ENCODE measurements at regions not wholly inside any gene's neighbourhood (a gene's known extent, or its start where the extent isn't known, plus 50 kb on each side); places are given as distances from the start of the nearest gene placed in this dataset.

- no peaks in the 10 kb centered on the region for H3K4me1 ChIP-seq (ENCODE audit: control insufficient read depth, insufficient read depth, low read length, unreplicated experiment)
- H2AFZ ChIP-seq (ENCODE audit: low read length, unreplicated experiment): no peak overlapping the region
- H3K79me2 ChIP-seq (ENCODE audit: control insufficient read depth, insufficient read depth, low read length, unreplicated experiment): no peaks in the 10 kb centered on the region
- no peaks in the 10 kb centered on the region for H3K27me3 ChIP-seq (ENCODE audit: insufficient read depth, low read length)
- H3K27ac ChIP-seq (ENCODE audit: low read depth, low read length): no peak overlapping the region
- no peaks in the 10 kb centered on the region for H3K36me3 ChIP-seq (ENCODE audit: insufficient read depth, low read length)
- no peak overlapping the region for H3K4me3 ChIP-seq (ENCODE audit: low read depth, low read length)
These were observed 322.5 kb downstream of the CHL1 start for GRCh38 chr3:519026-519425.

- Histone ChIP-seq H3K27ac (ENCODE audit: low read depth, low read length) (no peak overlapping the region), H3K4me1 (ENCODE audit: control insufficient read depth, insufficient read depth, low read length, unreplicated experiment) (no peaks in the 10 kb centered on the region), H3K4me3 (ENCODE audit: low read depth, low read length) (no peak overlapping the region), H3K27me3 (ENCODE audit: insufficient read depth, low read length) (no peaks in the 10 kb centered on the region), H2AFZ (ENCODE audit: low read length, unreplicated experiment) (no peak overlapping the region), H3K79me2 (ENCODE audit: control insufficient read depth, insufficient read depth, low read length, unreplicated experiment) (no peaks in the 10 kb centered on the region), H3K36me3 (ENCODE audit: insufficient read depth, low read length) (no peaks in the 10 kb centered on the region)
These were observed 326.3 kb downstream of the CHL1 start for GRCh38 chr3:522888-523287.

DNA sequence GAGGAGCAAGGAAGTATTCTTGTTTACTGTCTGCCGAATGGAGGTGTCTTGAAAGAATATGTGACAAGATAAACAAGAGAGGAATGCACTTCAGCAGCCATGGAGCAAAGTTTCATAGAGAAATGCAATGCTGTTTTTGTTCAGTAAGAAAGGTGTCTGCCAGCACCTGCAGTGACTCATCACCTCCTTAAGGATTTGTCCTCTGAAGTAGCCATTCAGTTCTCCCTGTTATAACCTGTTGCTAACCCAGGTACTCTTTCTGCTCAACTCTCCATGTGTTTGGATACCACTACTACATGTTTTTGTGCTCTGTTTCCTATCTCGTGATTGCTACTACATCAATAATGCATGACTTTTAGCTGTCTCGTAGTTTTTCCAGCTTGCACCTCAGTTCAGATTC is 328.9 kb downstream of the CHL1 start:
- H3K4me1 ChIP-seq (ENCODE audit: control insufficient read depth, insufficient read depth, low read length, unreplicated experiment): no peaks in the 10 kb centered on the region
- H2AFZ ChIP-seq (ENCODE audit: low read length, unreplicated experiment): no peak overlapping the region
- H3K4me3 ChIP-seq (ENCODE audit: low read depth, low read length): no peak overlapping the region
- no peaks in the 10 kb centered on the region for H3K36me3 ChIP-seq (ENCODE audit: insufficient read depth, low read length)
- no peaks in the 10 kb centered on the region for H3K79me2 ChIP-seq (ENCODE audit: control insufficient read depth, insufficient read depth, low read length, unreplicated experiment)
- no peaks in the 10 kb centered on the region for H3K27me3 ChIP-seq (ENCODE audit: insufficient read depth, low read length)
- H3K27ac ChIP-seq (ENCODE audit: low read depth, low read length): no peak overlapping the region

DNA sequence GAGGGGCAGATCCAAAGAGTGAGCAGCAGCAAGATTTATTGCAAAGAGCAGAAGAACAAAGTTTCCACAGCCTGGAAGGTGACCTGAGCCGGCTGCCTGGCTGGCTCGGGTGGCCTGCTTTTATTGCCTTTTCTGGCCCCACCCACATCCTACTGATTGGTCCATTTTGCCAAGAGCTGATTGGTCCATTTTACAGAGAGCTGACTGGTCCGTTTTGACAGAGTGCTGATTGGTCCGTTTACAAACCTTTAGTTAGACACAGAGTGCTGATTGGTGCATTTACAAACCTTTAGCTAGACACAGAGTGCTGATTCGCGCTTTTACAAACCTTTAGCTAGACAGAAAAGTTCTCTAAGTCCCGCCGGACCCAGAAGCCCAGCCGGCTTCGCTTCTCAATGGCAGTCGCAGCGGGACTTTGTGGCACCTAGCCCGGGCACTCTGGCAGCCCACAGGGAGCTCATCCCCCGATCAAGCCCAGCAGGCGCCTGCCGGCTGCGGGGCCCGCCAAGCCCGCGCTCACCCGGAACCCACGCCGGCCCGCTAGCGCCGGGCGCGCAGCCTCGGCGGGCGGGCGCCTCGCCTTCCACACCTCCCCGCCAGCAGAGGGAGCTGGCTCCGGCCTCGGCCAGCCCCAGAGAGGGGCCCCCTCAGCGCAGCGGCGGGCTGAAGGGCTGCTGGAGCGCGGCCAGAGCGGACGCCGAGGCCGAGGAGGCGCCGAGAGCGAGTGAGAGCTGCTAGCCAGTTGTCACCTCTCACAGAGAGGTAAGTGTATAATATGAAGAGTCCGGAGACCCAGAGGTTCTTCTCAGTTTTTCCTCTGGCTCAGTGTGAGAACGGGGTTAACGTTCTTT is 339.2 kb downstream of the CHL1 start:
- Histone ChIP-seq H3K79me2 (ENCODE audit: control insufficient read depth, insufficient read depth, low read length, unreplicated experiment) (no peaks in the 10 kb centered on the region), H3K4me3 (ENCODE audit: low read depth, low read length) (peak overlapping the region; percentile 81), H3K36me3 (ENCODE audit: insufficient read depth, low read length) (no peaks in the 10 kb centered on the region), H2AFZ (ENCODE audit: low read length, unreplicated experiment) (peak overlapping the region; percentile 43), H3K27me3 (ENCODE audit: insufficient read depth, low read length) (no peaks in the 10 kb centered on the region), H3K27ac (ENCODE audit: low read depth, low read length) (no peak overlapping the region), H3K4me1 (ENCODE audit: control insufficient read depth, insufficient read depth, low read length, unreplicated experiment) (no peaks in the 10 kb centered on the region)

GRCh38 chr3:536417-536813 is 339.9 kb downstream of the CHL1 start:
- Histone ChIP-seq H3K27me3 (ENCODE audit: insufficient read depth, low read length) (no peaks in the 10 kb centered on the region), H2AFZ (ENCODE audit: low read length, unreplicated experiment) (peak overlapping the region; percentile 37), H3K4me1 (ENCODE audit: control insufficient read depth, insufficient read depth, low read length, unreplicated experiment) (no peaks in the 10 kb centered on the region), H3K27ac (ENCODE audit: low read depth, low read length) (no peak overlapping the region), H3K36me3 (ENCODE audit: insufficient read depth, low read length) (no peaks in the 10 kb centered on the region), H3K79me2 (ENCODE audit: control insufficient read depth, insufficient read depth, low read length, unreplicated experiment) (no peaks in the 10 kb centered on the region), H3K4me3 (ENCODE audit: low read depth, low read length) (peak overlapping the region; percentile 81)

DNA sequence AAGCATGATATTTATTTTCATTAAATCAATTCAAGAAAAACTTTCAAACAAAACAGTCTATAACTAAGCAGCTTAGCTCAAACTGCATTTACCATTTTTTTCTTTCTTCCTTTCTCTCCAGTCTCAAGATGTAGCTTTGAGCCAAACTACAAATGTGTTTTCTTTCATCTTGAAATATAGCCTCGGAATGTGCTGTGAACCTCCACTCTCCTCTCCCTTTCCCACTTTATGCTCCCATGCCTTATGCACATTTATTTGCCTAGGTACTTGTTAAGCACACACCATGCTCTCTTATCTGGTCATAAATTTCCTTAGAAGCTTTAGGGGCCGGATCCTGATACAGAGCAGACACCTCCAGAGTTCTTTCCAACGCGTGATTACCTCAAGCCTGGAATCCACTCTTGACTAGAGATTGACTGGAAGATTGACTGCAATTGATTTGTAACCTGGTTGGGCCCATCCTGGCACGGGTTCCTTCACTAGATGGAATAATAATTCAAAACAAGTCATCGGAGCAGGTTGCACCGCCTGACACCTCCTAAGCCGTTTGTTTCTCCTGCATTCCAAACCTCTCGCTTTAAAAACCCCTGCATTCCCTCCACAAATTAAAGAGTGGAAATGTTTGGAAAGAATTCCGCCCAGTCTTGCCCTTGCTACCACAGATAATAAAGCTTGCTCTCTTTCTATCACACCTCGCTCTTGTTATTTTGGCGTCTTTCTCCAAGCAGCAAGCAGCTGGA is 344.7 kb downstream of the CHL1 start:
- no peak overlapping the region for H3K4me3 ChIP-seq (ENCODE audit: low read depth, low read length)
- no peaks in the 10 kb centered on the region for H3K4me1 ChIP-seq (ENCODE audit: control insufficient read depth, insufficient read depth, low read length, unreplicated experiment)
- no peak overlapping the region for H2AFZ ChIP-seq (ENCODE audit: low read length, unreplicated experiment)
- no peak overlapping the region for H3K27ac ChIP-seq (ENCODE audit: low read depth, low read length)
- no peaks in the 10 kb centered on the region for H3K27me3 ChIP-seq (ENCODE audit: insufficient read depth, low read length)
- H3K36me3 ChIP-seq (ENCODE audit: insufficient read depth, low read length): no peaks in the 10 kb centered on the region
- no peaks in the 10 kb centered on the region for H3K79me2 ChIP-seq (ENCODE audit: control insufficient read depth, insufficient read depth, low read length, unreplicated experiment)

DNA sequence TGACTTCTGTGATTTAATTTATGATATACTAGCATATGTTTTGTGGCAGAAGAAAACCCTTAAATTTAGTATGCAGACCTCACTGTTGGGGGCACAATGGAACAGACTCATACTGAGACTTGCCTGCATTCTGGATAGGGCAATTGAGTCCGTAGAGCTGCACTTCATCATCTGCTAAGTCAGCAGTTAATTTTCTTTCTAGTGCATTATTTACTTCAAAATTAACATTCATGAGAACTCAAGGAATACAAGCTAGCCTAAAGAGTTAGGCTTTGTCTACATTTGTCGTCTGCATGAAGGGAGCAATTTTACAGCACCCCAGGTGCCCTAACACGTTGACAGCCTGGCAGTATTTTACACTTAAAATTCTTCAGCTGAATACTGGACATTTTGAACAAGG is 345.5 kb downstream of the CHL1 start:
- no peaks in the 10 kb centered on the region for H3K4me1 ChIP-seq (ENCODE audit: control insufficient read depth, insufficient read depth, low read length, unreplicated experiment)
- no peak overlapping the region for H3K4me3 ChIP-seq (ENCODE audit: low read depth, low read length)
- no peaks in the 10 kb centered on the region for H3K79me2 ChIP-seq (ENCODE audit: control insufficient read depth, insufficient read depth, low read length, unreplicated experiment)
- H3K27me3 ChIP-seq (ENCODE audit: insufficient read depth, low read length): no peaks in the 10 kb centered on the region
- H2AFZ ChIP-seq (ENCODE audit: low read length, unreplicated experiment): no peak overlapping the region
- no peaks in the 10 kb centered on the region for H3K36me3 ChIP-seq (ENCODE audit: insufficient read depth, low read length)
- H3K27ac ChIP-seq (ENCODE audit: low read depth, low read length): no peak overlapping the region

DNA sequence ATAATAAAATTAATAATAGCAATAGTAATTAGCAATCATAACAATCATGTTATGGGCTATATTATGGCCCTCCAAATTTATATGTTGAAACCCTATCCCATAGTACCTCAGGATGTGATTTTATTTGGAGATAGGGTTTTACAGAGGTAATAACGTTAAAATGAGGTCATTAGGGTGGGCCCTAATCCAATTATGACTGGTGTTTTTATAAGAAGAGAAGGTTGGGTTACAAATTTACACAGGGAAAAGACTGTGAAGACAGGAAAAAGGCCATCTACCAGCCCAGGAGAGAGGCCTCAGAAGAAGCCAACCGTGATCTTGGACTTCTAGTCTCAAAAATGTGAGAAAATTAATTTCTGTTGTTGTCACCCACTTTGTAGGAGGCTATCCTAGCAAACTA is 353.1 kb downstream of the CHL1 start:
- Histone ChIP-seq H3K27me3 (ENCODE audit: insufficient read depth, low read length) (no peaks in the 10 kb centered on the region), H3K4me3 (ENCODE audit: low read depth, low read length) (no peak overlapping the region), H2AFZ (ENCODE audit: low read length, unreplicated experiment) (no peak overlapping the region), H3K36me3 (ENCODE audit: insufficient read depth, low read length) (no peaks in the 10 kb centered on the region), H3K27ac (ENCODE audit: low read depth, low read length) (no peak overlapping the region), H3K4me1 (ENCODE audit: control insufficient read depth, insufficient read depth, low read length, unreplicated experiment) (no peaks in the 10 kb centered on the region), H3K79me2 (ENCODE audit: control insufficient read depth, insufficient read depth, low read length, unreplicated experiment) (no peaks in the 10 kb centered on the region)

GRCh38 chr3:550471-550870 is 353.9 kb downstream of the CHL1 start:
- Histone ChIP-seq H3K36me3 (ENCODE audit: insufficient read depth, low read length) (no peaks in the 10 kb centered on the region), H3K79me2 (ENCODE audit: control insufficient read depth, insufficient read depth, low read length, unreplicated experiment) (no peaks in the 10 kb centered on the region), H3K27me3 (ENCODE audit: insufficient read depth, low read length) (no peaks in the 10 kb centered on the region), H3K4me3 (ENCODE audit: low read depth, low read length) (no peak overlapping the region), H3K4me1 (ENCODE audit: control insufficient read depth, insufficient read depth, low read length, unreplicated experiment) (no peaks in the 10 kb centered on the region), H3K27ac (ENCODE audit: low read depth, low read length) (no peak overlapping the region), H2AFZ (ENCODE audit: low read length, unreplicated experiment) (no peak overlapping the region)

DNA sequence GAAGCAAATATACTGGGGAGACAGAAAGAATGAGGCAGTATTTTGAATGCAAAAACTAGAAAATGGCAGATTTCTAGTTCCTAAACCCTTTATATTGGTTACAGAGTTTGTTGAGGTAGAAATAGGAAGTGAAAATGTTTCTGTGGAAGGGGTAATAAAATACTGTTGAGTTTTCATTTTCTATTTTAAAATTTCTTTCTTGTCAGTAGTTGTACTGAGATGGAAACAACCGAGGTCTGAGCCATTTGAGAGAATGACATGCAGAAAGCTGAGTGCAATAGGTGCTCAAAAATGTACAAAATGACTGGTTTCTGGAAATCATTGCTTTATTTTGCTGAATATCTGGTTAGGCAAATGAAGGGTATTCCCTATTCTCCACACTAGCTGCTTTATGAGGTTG is 361.4 kb downstream of the CHL1 start:
- Histone ChIP-seq H3K27me3 (ENCODE audit: insufficient read depth, low read length) (no peaks in the 10 kb centered on the region), H3K79me2 (ENCODE audit: control insufficient read depth, insufficient read depth, low read length, unreplicated experiment) (no peaks in the 10 kb centered on the region), H2AFZ (ENCODE audit: low read length, unreplicated experiment) (no peak overlapping the region), H3K4me1 (ENCODE audit: control insufficient read depth, insufficient read depth, low read length, unreplicated experiment) (no peaks in the 10 kb centered on the region), H3K36me3 (ENCODE audit: insufficient read depth, low read length) (no peaks in the 10 kb centered on the region), H3K4me3 (ENCODE audit: low read depth, low read length) (no peak overlapping the region), H3K27ac (ENCODE audit: low read depth, low read length) (no peak overlapping the region)

All from ACC112 (cell line).